Cardiac muscle cell (in vitro differentiated cells and primary cell): ENCODE measurements at regions not wholly inside any gene's neighbourhood (a gene's known extent, or its start where the extent isn't known, plus 50 kb on each side); places are given as distances from the start of the nearest gene placed in this dataset.

Experiments used
- DNase-seq, 2 donors: peaks; one replicate each; pipeline versions ENCODE4 v3.0.0 to v3.0.0-alpha.2; 2010 to 2017; ENCODE audit warnings: low read depth in 1 of 2, low spot score in 1 of 2
- H3K27ac ChIP-seq: fragments of 200-600 bp; sonication (generic); 2 replicates; pipeline ENCODE4 v1.5.1; 2016
- H3K27me3 ChIP-seq: fragments of 200-600 bp; sonication (generic); 2 replicates; pipeline ENCODE4 v1.6.0; 2016; ENCODE audit warnings: control low read depth
- H3K36me3 ChIP-seq: fragments of 200-600 bp; sonication (generic); 2 replicates; pipeline ENCODE4 v1.5.1; 2016; ENCODE audit warnings: control low read depth
- H3K4me1 ChIP-seq: fragments of 200-600 bp; sonication (generic); 2 replicates; pipeline ENCODE4 v1.8.1; 2017; ENCODE audit warnings: low read depth, mild to moderate bottlenecking, mixed run types
- H3K4me3 ChIP-seq: fragments of 200-600 bp; sonication (generic); 2 replicates; pipeline ENCODE4 v1.5.1; 2016; ENCODE audit warnings: mild to moderate bottlenecking
- H3K9me3 ChIP-seq: fragments of 200-600 bp; sonication (generic); 2 replicates; pipeline ENCODE4 v1.5.1; 2017; ENCODE audit warnings: low read depth, mild to moderate bottlenecking, control low read depth
- CTCF ChIP-seq: IDR thresholded peaks from 2 replicates; pipeline ENCODE4 v1.5.1; 2012; ENCODE audit warnings: low read depth, mild to moderate bottlenecking, low read length

GRCh38 chr10:131625041-131625440 is 275.8 kb upstream of the PPP2R2D start:
- no peak for TF ChIP-seq CTCF
- no peaks in the 10 kb centered on the region for H3K27me3 ChIP-seq
- no peaks in the 10 kb centered on the region for H3K36me3 ChIP-seq
- H3K27ac ChIP-seq, result no peak overlapping the region
- H3K4me3 ChIP-seq, result no peak overlapping the region
- no peak for DNase-seq
- no peaks in the 10 kb centered on the region for H3K9me3 ChIP-seq
- no peaks in the 10 kb centered on the region for H3K4me1 ChIP-seq

- Histone ChIP-seq H3K27ac (no peak overlapping the region), H3K4me1 (no peaks in the 10 kb centered on the region), H3K36me3 (no peaks in the 10 kb centered on the region), H3K27me3 (no peaks in the 10 kb centered on the region), H3K4me3 (no peak overlapping the region), H3K9me3 (no peaks in the 10 kb centered on the region)
- TF ChIP-seq CTCF, result no peak
- no peak for DNase-seq
These were observed 274.5 kb upstream of the PPP2R2D start for GRCh38 chr10:131626274-131626673.

- H3K36me3 ChIP-seq, result no peaks in the 10 kb centered on the region
- H3K9me3 ChIP-seq, result no peaks in the 10 kb centered on the region
- H3K27me3 ChIP-seq, result no peaks in the 10 kb centered on the region
- TF ChIP-seq CTCF, result no peak
- no peak for DNase-seq
- H3K4me3 ChIP-seq, result no peak overlapping the region
- no peak overlapping the region for H3K27ac ChIP-seq
- no peaks in the 10 kb centered on the region for H3K4me1 ChIP-seq
These were observed 271.6 kb upstream of the PPP2R2D start for GRCh38 chr10:131629026-131629770.

- no peaks in the 10 kb centered on the region for H3K4me1 ChIP-seq
- DNase-seq, result no peak
- no peak overlapping the region for H3K4me3 ChIP-seq
- TF ChIP-seq CTCF, result no peak
- no peaks in the 10 kb centered on the region for H3K36me3 ChIP-seq
- no peaks in the 10 kb centered on the region for H3K9me3 ChIP-seq
- no peak overlapping the region for H3K27ac ChIP-seq
- no peaks in the 10 kb centered on the region for H3K27me3 ChIP-seq
These were observed 270.0 kb upstream of the PPP2R2D start for GRCh38 chr10:131630772-131631258.

GRCh38 chr10:131631619-131632018 is 269.2 kb upstream of the PPP2R2D start:
- TF ChIP-seq CTCF, result no peak
- no peak overlapping the region for H3K27ac ChIP-seq
- no peaks in the 10 kb centered on the region for H3K36me3 ChIP-seq
- no peaks in the 10 kb centered on the region for H3K4me1 ChIP-seq
- no peaks in the 10 kb centered on the region for H3K9me3 ChIP-seq
- DNase-seq, result no peak
- no peak overlapping the region for H3K4me3 ChIP-seq
- no peaks in the 10 kb centered on the region for H3K27me3 ChIP-seq
